ENCODE measurements at regions not wholly inside any gene's neighbourhood (a gene's known extent, or its start where the extent isn't known, plus 50 kb on each side); places are given as distances from the start of the nearest gene placed in this dataset.

- no peak overlapping the region for H3K4me3 ChIP-seq (ENCODE audit: low read depth, low read length)
- no peak for DNase-seq (ENCODE audit: low read depth)
- TF ChIP-seq, protein P1, sequence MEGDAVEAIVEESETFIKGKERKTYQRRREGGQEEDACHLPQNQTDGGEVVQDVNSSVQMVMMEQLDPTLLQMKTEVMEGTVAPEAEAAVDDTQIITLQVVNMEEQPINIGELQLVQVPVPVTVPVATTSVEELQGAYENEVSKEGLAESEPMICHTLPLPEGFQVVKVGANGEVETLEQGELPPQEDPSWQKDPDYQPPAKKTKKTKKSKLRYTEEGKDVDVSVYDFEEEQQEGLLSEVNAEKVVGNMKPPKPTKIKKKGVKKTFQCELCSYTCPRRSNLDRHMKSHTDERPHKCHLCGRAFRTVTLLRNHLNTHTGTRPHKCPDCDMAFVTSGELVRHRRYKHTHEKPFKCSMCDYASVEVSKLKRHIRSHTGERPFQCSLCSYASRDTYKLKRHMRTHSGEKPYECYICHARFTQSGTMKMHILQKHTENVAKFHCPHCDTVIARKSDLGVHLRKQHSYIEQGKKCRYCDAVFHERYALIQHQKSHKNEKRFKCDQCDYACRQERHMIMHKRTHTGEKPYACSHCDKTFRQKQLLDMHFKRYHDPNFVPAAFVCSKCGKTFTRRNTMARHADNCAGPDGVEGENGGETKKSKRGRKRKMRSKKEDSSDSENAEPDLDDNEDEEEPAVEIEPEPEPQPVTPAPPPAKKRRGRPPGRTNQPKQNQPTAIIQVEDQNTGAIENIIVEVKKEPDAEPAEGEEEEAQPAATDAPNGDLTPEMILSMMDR (IDR thresholded peaks at IDR 0.05; ENCODE audit: insufficient read depth, low read depth, low read length), result no peak
Observed at GRCh38 chr6:22349051-22349450, 52.2 kb upstream of the PRL start.

DNA sequence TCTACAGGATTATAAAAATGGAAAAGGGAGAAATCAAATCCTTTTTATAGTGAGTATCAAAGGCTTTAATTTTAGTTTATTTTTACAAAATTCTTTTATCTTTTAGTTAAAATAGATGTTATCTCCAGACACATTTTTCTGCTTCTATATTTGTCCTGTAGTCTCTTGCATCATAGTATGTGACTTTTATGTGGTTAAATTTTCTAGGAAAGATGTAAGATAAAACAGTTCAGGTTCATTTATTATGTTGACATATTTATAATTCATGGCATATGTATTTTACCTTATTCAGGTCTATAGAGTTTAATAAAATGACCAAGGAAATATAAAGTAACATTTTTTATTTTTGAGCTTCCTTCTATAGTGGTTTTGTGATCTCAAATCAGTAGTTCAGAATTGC lies 52.7 kb upstream of the PRL start:
- TF ChIP-seq, protein P1 (IDR thresholded peaks at IDR 0.05; ENCODE audit: insufficient read depth, low read depth, low read length), result no peak
- no peak for DNase-seq (ENCODE audit: low read depth)
- no peak overlapping the region for H3K4me3 ChIP-seq (ENCODE audit: low read depth, low read length)

DNA sequence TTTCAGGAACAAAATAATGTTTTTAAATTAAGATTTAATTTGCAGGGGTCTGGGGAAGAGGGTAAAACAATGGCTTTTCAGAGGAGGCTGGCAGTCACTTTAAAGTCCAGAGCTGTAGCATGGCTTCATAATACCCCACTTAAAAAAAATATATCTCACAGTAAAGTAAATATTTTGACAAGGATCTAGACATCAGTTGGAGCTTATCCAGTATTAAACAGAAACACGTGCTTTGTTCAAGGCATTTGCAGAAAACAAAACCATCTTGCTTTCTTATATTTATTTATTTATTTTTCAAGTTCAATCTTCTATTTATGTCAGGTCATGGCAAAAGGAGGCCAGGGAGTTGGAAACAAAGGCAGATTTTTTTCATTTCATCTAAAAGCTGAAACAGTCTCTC lies 53.3 kb upstream of the PRL start:
- no peak overlapping the region for H3K4me3 ChIP-seq (ENCODE audit: low read depth, low read length)
- peak; percentile 35 for DNase-seq (ENCODE audit: low read depth)

GRCh38 chr6:22353101-22353500 lies 56.3 kb upstream of the PRL start:
- TF ChIP-seq, protein P1 (IDR thresholded peaks at IDR 0.05; ENCODE audit: insufficient read depth, low read depth, low read length), result no peak
- no peak overlapping the region for H3K4me3 ChIP-seq (ENCODE audit: low read depth, low read length)
- peak; percentile 36 for DNase-seq (ENCODE audit: low read depth)

More for the DNA sequence above, 53.3 kb upstream of the PRL start:
- TF ChIP-seq, protein P1 (IDR thresholded peaks at IDR 0.05; ENCODE audit: insufficient read depth, low read depth, low read length), result no peak

GRCh38 chr6:22356362-22356940 lies 59.6 kb upstream of the PRL start:
- no peak for DNase-seq (ENCODE audit: low read depth)
- no peak overlapping the region for H3K4me3 ChIP-seq (ENCODE audit: low read depth, low read length)
- TF ChIP-seq, protein P1 (IDR thresholded peaks at IDR 0.05; ENCODE audit: insufficient read depth, low read depth, low read length), result no peak

- DNase-seq (ENCODE audit: low read depth), result no peak
- H3K4me3 ChIP-seq (ENCODE audit: low read depth, low read length), result no peak overlapping the region
- TF ChIP-seq, protein P1 (IDR thresholded peaks at IDR 0.05; ENCODE audit: insufficient read depth, low read depth, low read length), result no peak
Observed at GRCh38 chr6:22357724-22358189, 60.9 kb upstream of the PRL start.

- DNase-seq (ENCODE audit: low read depth), result no peak
- no peak overlapping the region for H3K4me3 ChIP-seq (ENCODE audit: low read depth, low read length)
- TF ChIP-seq, protein P1 (IDR thresholded peaks at IDR 0.05; ENCODE audit: insufficient read depth, low read depth, low read length), result no peak
Observed at GRCh38 chr6:22361576-22361975, 64.7 kb upstream of the PRL start.

All from fibroblast of villous mesenchyme (primary cell).